ENCODE measurements at regions not wholly inside any gene's neighbourhood (a gene's known extent, or its start where the extent isn't known, plus 50 kb on each side); places are given as distances from the start of the nearest gene placed in this dataset.

GRCh38 chr20:21840991-21841390 is 135.5 kb downstream of the PAX1 start:
- 3% methylated on average over 2 of the region's 2 CpGs for WGBS (ENCODE audit: low lambda C conversion rate)
- Histone ChIP-seq H3K9me3 (ENCODE audit: low read length) (no peaks in the 10 kb centered on the region), H3K79me2 (ENCODE audit: insufficient read depth, low read length) (no peaks in the 10 kb centered on the region), H3K9ac (ENCODE audit: insufficient read depth, low read depth, low read length) (no peak overlapping the region), H4K20me1 (ENCODE audit: insufficient read depth, low read length) (no peaks in the 10 kb centered on the region), H3K27ac (ENCODE audit: extremely low read length, insufficient read depth, low read length) (no peak overlapping the region), H3K4me1 (ENCODE audit: insufficient read depth, low read length) (no peaks in the 10 kb centered on the region), H3K4me2 (ENCODE audit: low read depth, low read length) (no peak overlapping the region), H2AFZ (ENCODE audit: low read length) (no peak overlapping the region), H3K36me3 (replicated peaks in 1 of 2; ENCODE audit: control insufficient read depth in 1 of 2, insufficient read depth in 2 of 2, low read length in 2 of 2) (no peaks in the 10 kb centered on the region), H3K27me3 (ENCODE audit: control insufficient read depth in 1 of 2, insufficient read depth in 2 of 2, low read length in 2 of 2) (peaks cover 0 to 7% of the 10 kb centered on the region in 2 experiments; a peak in 1 of 5 replicates), H3K4me3 (replicated peaks in 1 of 3; ENCODE audit: insufficient read depth in 1 of 3, low read depth in 2 of 3, low read length in 3 of 3) (no peak overlapping the region)
- TF ChIP-seq SIN3B (IDR thresholded peaks at IDR 0.05; ENCODE audit: low read length): no peak
- ChIA-PET CTCF (ENCODE audit: low intra/inter-chr PET ratio, low total read pairs) (no interaction called here), POLR2A (no interaction called here)
- FAIRE-seq (no peak), DNase-seq (ENCODE audit: low spot score) (no peak), ATAC-seq (no peak)
- intact Hi-C loops (cut with micrococcal nuclease; ENCODE audit: unreplicated experiment) (no loop called here), in situ Hi-C loops (cut with HindIII; ENCODE audit: extremely low pct_ligation_motif_present, low pct_unique_long_range_greater_than_20kb) (no loop called here)
- BruUV-seq (replicated peaks): no TSS peak

DNA sequence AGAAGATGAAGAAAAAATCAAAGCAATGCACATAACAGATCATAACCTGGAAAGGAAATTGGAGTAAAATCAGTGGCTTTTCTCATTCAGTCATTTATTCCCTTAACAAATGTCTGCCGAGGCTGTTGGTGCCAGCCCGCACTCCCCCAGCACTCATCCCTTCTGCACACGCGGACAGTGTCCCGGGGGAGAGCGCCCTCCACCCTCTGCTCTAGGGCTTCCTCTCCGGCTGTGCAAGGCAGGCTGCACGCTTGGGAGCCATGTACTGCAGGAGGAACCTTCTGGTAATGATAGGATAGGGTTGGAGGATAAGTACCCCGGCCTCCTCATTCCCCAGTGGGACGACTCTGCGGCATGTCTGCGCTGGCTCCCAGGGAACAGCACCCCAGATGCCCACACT is 134.5 kb downstream of the PAX1 start:
- Histone ChIP-seq H3K79me2 (ENCODE audit: insufficient read depth, low read length) (no peaks in the 10 kb centered on the region), H3K4me3 (replicated peaks in 1 of 3; ENCODE audit: insufficient read depth in 1 of 3, low read depth in 2 of 3, low read length in 3 of 3) (no peak overlapping the region), H3K36me3 (replicated peaks in 1 of 2; ENCODE audit: control insufficient read depth in 1 of 2, insufficient read depth in 2 of 2, low read length in 2 of 2) (no peaks in the 10 kb centered on the region), H3K4me2 (ENCODE audit: low read depth, low read length) (no peak overlapping the region), H3K27ac (ENCODE audit: extremely low read length, insufficient read depth, low read length) (no peak overlapping the region), H3K9ac (ENCODE audit: insufficient read depth, low read depth, low read length) (no peak overlapping the region), H2AFZ (ENCODE audit: low read length) (no peak overlapping the region), H3K27me3 (ENCODE audit: control insufficient read depth in 1 of 2, insufficient read depth in 2 of 2, low read length in 2 of 2) (peaks cover 0 to 7% of the 10 kb centered on the region in 2 experiments; a peak in 1 of 5 replicates), H4K20me1 (ENCODE audit: insufficient read depth, low read length) (no peaks in the 10 kb centered on the region), H3K4me1 (ENCODE audit: insufficient read depth, low read length) (no peaks in the 10 kb centered on the region), H3K9me3 (ENCODE audit: low read length) (no peaks in the 10 kb centered on the region)
- DNase-seq (ENCODE audit: low spot score) (no peak), FAIRE-seq (no peak), ATAC-seq (no peak)
- intact Hi-C loops (cut with micrococcal nuclease; ENCODE audit: unreplicated experiment) (no loop called here), in situ Hi-C loops (cut with HindIII; ENCODE audit: extremely low pct_ligation_motif_present, low pct_unique_long_range_greater_than_20kb) (no loop called here)
- ChIA-PET CTCF (ENCODE audit: low intra/inter-chr PET ratio, low total read pairs) (no interaction called here), POLR2A (no interaction called here)
- no peak for TF ChIP-seq ZNF451 (CRISPR knock-in tag; IDR thresholded peaks at IDR 0.05)
- no peak for TF ChIP-seq ZBTB7A (CRISPR knock-in tag; IDR thresholded peaks at IDR 0.05)
- TF ChIP-seq HNF1B (CRISPR knock-in tag; IDR thresholded peaks at IDR 0.05): no peak
- no TSS peak for BruUV-seq (replicated peaks)
- WGBS (ENCODE audit: low lambda C conversion rate): 35% methylated on average over 12 of the region's 12 CpGs

Measured in HepG2 (cell line).